ENCODE measurements at regions not wholly inside any gene's neighbourhood (a gene's known extent, or its start where the extent isn't known, plus 50 kb on each side); places are given as distances from the start of the nearest gene placed in this dataset.

DNA sequence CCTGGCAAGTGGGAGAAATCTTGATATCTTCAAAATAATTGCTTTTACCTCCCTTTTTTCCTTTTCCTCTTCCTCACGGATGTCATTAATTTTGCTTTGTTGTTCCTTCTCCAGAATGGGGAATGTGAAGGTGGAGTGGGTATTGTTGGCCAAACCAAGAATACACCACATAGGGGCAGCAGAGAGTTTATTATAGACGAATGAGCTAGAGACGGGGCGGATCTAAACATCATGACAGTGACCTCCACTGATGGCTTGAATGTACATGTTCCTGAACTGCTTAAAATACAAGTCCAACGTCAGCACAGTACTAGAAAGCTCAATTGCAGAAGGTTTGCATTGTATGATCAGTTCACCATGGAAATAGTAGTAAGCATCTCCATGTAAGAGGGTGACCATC is 122.3 kb upstream of the SNX19 start:
- Histone ChIP-seq H3K36me3 (ENCODE audit: control insufficient read depth in 1 of 2, insufficient read depth in 2 of 2, low read length in 1 of 2) (no peaks in the 10 kb centered on the region), H3K9me3 (ENCODE audit: control insufficient read depth, low read length) (no peaks in the 10 kb centered on the region), H3K4me1 (ENCODE audit: control insufficient read depth in 1 of 2, insufficient read depth in 2 of 2, low read length in 2 of 2) (no peaks in the 10 kb centered on the region), H3K27me3 (ENCODE audit: control insufficient read depth in 1 of 2, insufficient read depth in 2 of 2, low read length in 1 of 2) (no peaks in the 10 kb centered on the region), H3K4me3 (ENCODE audit: low read length in 2 of 2) (no peak overlapping the region), H3K27ac (ENCODE audit: low read depth in 1 of 2, low read length in 2 of 2) (no peak overlapping the region)
- 28 to 34% methylated on average over 5 of the region's 5 CpGs for WGBS, 2 donors
- no peak for ATAC-seq (ENCODE audit: low FRiP score)
- intact Hi-C loops (cut with DNase I): no loop called here
- no peak for DNase-seq

GRCh38 chr11:131041331-131042040 is 125.2 kb upstream of the SNX19 start:
- intact Hi-C loops (cut with DNase I): no loop called here
- no peaks in the 10 kb centered on the region for H3K27me3 ChIP-seq (ENCODE audit: control insufficient read depth in 1 of 2, insufficient read depth in 2 of 2, low read length in 1 of 2)
- DNase-seq (no peak), ATAC-seq (ENCODE audit: low FRiP score) (no peak)
- H3K36me3 ChIP-seq (ENCODE audit: control insufficient read depth in 1 of 2, insufficient read depth in 2 of 2, low read length in 1 of 2): no peaks in the 10 kb centered on the region
- no peak overlapping the region for H3K27ac ChIP-seq (ENCODE audit: low read depth in 1 of 2, low read length in 2 of 2)
- no peak overlapping the region for H3K4me3 ChIP-seq (ENCODE audit: low read length in 2 of 2)
- no peaks in the 10 kb centered on the region for H3K9me3 ChIP-seq (ENCODE audit: control insufficient read depth, low read length)
- H3K4me1 ChIP-seq (ENCODE audit: control insufficient read depth in 1 of 2, insufficient read depth in 2 of 2, low read length in 2 of 2): no peaks in the 10 kb centered on the region
- WGBS, 2 donors: 54% methylated on average over 5 of the region's 5 CpGs

DNA sequence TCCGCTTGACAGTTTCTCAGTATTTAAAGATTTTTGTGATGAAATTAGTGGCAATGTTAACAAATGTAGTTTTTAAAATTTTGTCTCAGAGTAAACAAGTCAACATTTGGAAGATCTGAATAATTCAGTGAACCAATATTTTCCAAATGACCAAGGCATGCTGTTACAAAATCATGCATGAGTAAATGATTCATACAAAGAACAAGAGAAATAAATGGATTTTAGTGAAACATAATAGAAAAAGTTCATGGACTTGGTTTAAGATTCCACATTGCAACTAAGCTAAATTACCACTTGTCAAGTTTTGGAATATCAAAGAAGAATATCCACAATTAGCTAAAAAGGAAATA is 125.7 kb upstream of the SNX19 start:
- Histone ChIP-seq H3K27me3 (ENCODE audit: control insufficient read depth in 1 of 2, insufficient read depth in 2 of 2, low read length in 1 of 2) (no peaks in the 10 kb centered on the region), H3K27ac (ENCODE audit: low read depth in 1 of 2, low read length in 2 of 2) (no peak overlapping the region), H3K4me1 (ENCODE audit: control insufficient read depth in 1 of 2, insufficient read depth in 2 of 2, low read length in 2 of 2) (no peaks in the 10 kb centered on the region), H3K36me3 (ENCODE audit: control insufficient read depth in 1 of 2, insufficient read depth in 2 of 2, low read length in 1 of 2) (no peaks in the 10 kb centered on the region), H3K9me3 (ENCODE audit: control insufficient read depth, low read length) (no peaks in the 10 kb centered on the region), H3K4me3 (ENCODE audit: low read length in 2 of 2) (no peak overlapping the region)
- no peak for DNase-seq
- intact Hi-C loops (cut with DNase I): no loop called here
- 0 to 45% methylated on average over 1 of the region's 1 CpG for WGBS, 2 donors
- ATAC-seq (ENCODE audit: low FRiP score): no peak

DNA sequence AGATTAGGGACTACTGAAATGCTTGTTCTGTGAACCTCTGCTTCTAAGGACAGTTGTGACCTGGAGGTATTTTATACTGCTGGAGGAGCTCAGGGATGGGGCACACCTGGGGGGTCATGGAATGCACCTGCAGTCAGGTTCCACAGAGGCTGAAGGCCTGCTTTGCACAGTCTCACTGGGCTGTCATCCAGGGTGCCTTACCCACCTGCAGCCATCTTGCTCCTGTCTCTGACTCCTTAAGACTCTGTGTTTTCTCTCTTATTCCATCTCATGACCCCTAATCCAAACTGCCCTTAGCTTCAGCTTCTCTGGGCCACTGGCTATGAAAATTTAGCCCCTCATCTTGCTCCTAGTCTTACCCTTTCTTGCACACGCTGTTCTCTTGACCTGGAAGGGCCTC is 127.0 kb upstream of the SNX19 start:
- H3K9me3 ChIP-seq (ENCODE audit: control insufficient read depth, low read length): no peaks in the 10 kb centered on the region
- DNase-seq: no peak
- WGBS, 2 donors: 78 to 86% methylated on average over 1 of the region's 1 CpG

GRCh38 chr11:131044851-131045250 is 128.6 kb upstream of the SNX19 start:
- Histone ChIP-seq H3K27me3 (ENCODE audit: control insufficient read depth in 1 of 2, insufficient read depth in 2 of 2, low read length in 1 of 2) (peaks cover 0 to 2% of the 10 kb centered on the region in 2 donors), H3K27ac (ENCODE audit: low read depth in 1 of 2, low read length in 2 of 2) (no peak overlapping the region), H3K9me3 (ENCODE audit: control insufficient read depth, low read length) (no peaks in the 10 kb centered on the region), H3K4me1 (ENCODE audit: control insufficient read depth in 1 of 2, insufficient read depth in 2 of 2, low read length in 2 of 2) (no peaks in the 10 kb centered on the region), H3K4me3 (ENCODE audit: low read length in 2 of 2) (no peak overlapping the region), H3K36me3 (ENCODE audit: control insufficient read depth in 1 of 2, insufficient read depth in 2 of 2, low read length in 1 of 2) (no peaks in the 10 kb centered on the region)
- ATAC-seq (ENCODE audit: low FRiP score): no peak
- DNase-seq: no peak
- WGBS, 2 donors: 76 to 81% methylated on average over 7 of the region's 7 CpGs
- intact Hi-C loops (cut with DNase I): no loop called here

More for the DNA sequence above, 127.0 kb upstream of the SNX19 start:
- H3K27ac ChIP-seq (ENCODE audit: low read depth in 1 of 2, low read length in 2 of 2): no peak overlapping the region
- H3K4me1 ChIP-seq (ENCODE audit: control insufficient read depth in 1 of 2, insufficient read depth in 2 of 2, low read length in 2 of 2): no peaks in the 10 kb centered on the region
- no peak overlapping the region for H3K4me3 ChIP-seq (ENCODE audit: low read length in 2 of 2)
- no peaks in the 10 kb centered on the region for H3K36me3 ChIP-seq (ENCODE audit: control insufficient read depth in 1 of 2, insufficient read depth in 2 of 2, low read length in 1 of 2)
- no peaks in the 10 kb centered on the region for H3K27me3 ChIP-seq (ENCODE audit: control insufficient read depth in 1 of 2, insufficient read depth in 2 of 2, low read length in 1 of 2)
- intact Hi-C loops (cut with DNase I): no loop called here
- no peak for ATAC-seq (ENCODE audit: low FRiP score)

DNA sequence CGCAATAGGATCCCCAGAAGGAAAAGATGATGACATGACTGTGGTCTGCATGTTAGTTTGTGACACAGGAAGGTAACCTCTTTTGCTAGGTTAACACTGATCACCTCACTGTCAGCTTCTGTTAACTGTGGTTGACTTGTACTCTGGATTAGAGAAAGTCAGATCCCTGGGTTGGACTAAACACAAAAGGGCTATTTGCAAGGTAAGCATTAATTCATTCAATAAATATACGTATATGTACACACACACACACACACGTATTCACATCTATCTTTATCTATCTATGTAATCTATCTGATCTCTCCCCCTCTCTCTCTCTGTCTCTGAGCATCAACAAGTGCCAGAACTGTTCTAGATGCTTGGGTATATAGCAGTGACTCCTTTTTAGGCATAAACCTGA is 136.1 kb upstream of the SNX19 start:
- ATAC-seq (ENCODE audit: low FRiP score) (no peak), DNase-seq (no peak)
- H3K27me3 ChIP-seq (ENCODE audit: control insufficient read depth in 1 of 2, insufficient read depth in 2 of 2, low read length in 1 of 2): peaks cover 0 to 4% of the 10 kb centered on the region in 2 donors
- H3K36me3 ChIP-seq (ENCODE audit: control insufficient read depth in 1 of 2, insufficient read depth in 2 of 2, low read length in 1 of 2): no peaks in the 10 kb centered on the region
- no peak overlapping the region for H3K27ac ChIP-seq (ENCODE audit: low read depth in 1 of 2, low read length in 2 of 2)
- no peaks in the 10 kb centered on the region for H3K9me3 ChIP-seq (ENCODE audit: control insufficient read depth, low read length)
- intact Hi-C loops (cut with DNase I): no loop called here
- H3K4me3 ChIP-seq (ENCODE audit: low read length in 2 of 2): no peak overlapping the region
- no peaks in the 10 kb centered on the region for H3K4me1 ChIP-seq (ENCODE audit: control insufficient read depth in 1 of 2, insufficient read depth in 2 of 2, low read length in 2 of 2)
- whole genome bisulfite sequencing, 2 donors: 79 to 85% methylated on average over 3 of the region's 3 CpGs

DNA sequence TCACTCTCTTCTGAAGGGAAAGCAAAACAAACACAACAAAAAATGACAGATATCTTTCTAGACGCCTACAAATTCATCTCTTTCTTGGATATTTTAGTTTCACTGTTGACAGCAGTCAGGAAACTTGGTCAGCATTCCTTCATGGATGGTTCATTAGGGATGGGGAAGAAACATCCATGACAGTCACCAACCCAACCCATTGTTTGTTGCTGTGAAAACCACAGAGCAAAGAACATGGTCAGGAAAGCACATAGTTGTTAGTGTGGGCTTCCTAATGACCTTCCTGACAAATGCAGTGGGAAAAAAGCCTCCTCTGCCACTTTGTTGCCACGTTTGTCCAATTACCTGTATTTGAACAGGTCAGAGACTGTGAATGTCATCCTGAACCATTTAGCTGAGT is 139.8 kb upstream of the SNX19 start:
- Histone ChIP-seq H3K4me1 (ENCODE audit: control insufficient read depth in 1 of 2, insufficient read depth in 2 of 2, low read length in 2 of 2) (no peaks in the 10 kb centered on the region), H3K9me3 (ENCODE audit: control insufficient read depth, low read length) (no peaks in the 10 kb centered on the region), H3K27me3 (ENCODE audit: control insufficient read depth in 1 of 2, insufficient read depth in 2 of 2, low read length in 1 of 2) (peaks cover 0 to 2% of the 10 kb centered on the region in 2 donors), H3K27ac (ENCODE audit: low read depth in 1 of 2, low read length in 2 of 2) (no peak overlapping the region), H3K4me3 (ENCODE audit: low read length in 2 of 2) (no peak overlapping the region), H3K36me3 (ENCODE audit: control insufficient read depth in 1 of 2, insufficient read depth in 2 of 2, low read length in 1 of 2) (no peaks in the 10 kb centered on the region)
- WGBS, 2 donors: 36 to 59% methylated on average over 2 of the region's 2 CpGs
- intact Hi-C loops (cut with DNase I): no loop called here
- ATAC-seq (ENCODE audit: low FRiP score) (no peak), DNase-seq (no peak)

DNA sequence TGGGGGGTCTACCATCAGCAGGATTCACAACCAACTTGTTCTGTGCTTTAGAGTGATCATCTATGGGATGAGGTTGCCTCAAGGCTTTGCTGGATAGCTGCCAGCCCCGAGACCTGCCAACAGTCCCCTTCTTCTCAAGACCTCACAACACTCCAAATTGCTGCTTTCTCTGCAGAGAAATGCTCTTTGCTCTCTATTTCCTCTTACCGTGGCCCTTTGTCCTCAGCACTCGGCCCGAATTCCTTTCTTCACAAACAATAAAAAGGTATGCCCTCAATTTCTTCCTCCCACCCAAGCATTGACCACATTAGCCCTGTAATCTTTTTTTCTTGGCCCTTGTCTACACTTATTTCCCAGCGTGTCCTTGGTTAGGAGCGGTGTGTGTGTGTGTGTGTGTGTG is 147.4 kb upstream of the SNX19 start:
- DNase-seq (no peak), ATAC-seq (ENCODE audit: low FRiP score) (no peak)
- intact Hi-C loops (cut with DNase I): loop anchor here in 1 of 2 donors (10.0 kb wide), 1 partner anchor 611 kb away; no protein-coding TSS in a partner anchor
- H3K27me3 ChIP-seq (ENCODE audit: control insufficient read depth in 1 of 2, insufficient read depth in 2 of 2, low read length in 1 of 2): no peaks in the 10 kb centered on the region
- H3K36me3 ChIP-seq (ENCODE audit: control insufficient read depth in 1 of 2, insufficient read depth in 2 of 2, low read length in 1 of 2): no peaks in the 10 kb centered on the region
- H3K27ac ChIP-seq (ENCODE audit: low read depth in 1 of 2, low read length in 2 of 2): no peak overlapping the region
- no peaks in the 10 kb centered on the region for H3K9me3 ChIP-seq (ENCODE audit: control insufficient read depth, low read length)
- H3K4me3 ChIP-seq (ENCODE audit: low read length in 2 of 2): no peak overlapping the region
- 72 to 74% methylated on average over 5 to 6 of the region's 6 CpGs for WGBS, 2 donors
- H3K4me1 ChIP-seq (ENCODE audit: control insufficient read depth in 1 of 2, insufficient read depth in 2 of 2, low read length in 2 of 2): no peaks in the 10 kb centered on the region

- DNase-seq (peak in 1 of 2 donors; percentile 78), ATAC-seq (ENCODE audit: low FRiP score) (no peak)
- 27 to 30% methylated on average over 12 of the region's 12 CpGs for WGBS, 2 donors
- Histone ChIP-seq H3K27me3 (ENCODE audit: control insufficient read depth in 1 of 2, insufficient read depth in 2 of 2, low read length in 1 of 2) (no peaks in the 10 kb centered on the region), H3K27ac (ENCODE audit: low read depth in 1 of 2, low read length in 2 of 2) (no peak overlapping the region), H3K9me3 (ENCODE audit: control insufficient read depth, low read length) (no peaks in the 10 kb centered on the region), H3K36me3 (ENCODE audit: control insufficient read depth in 1 of 2, insufficient read depth in 2 of 2, low read length in 1 of 2) (no peaks in the 10 kb centered on the region), H3K4me3 (ENCODE audit: low read length in 2 of 2) (no peak overlapping the region), H3K4me1 (ENCODE audit: control insufficient read depth in 1 of 2, insufficient read depth in 2 of 2, low read length in 2 of 2) (no peaks in the 10 kb centered on the region)
- intact Hi-C loops (cut with DNase I): loop anchor here in 1 of 2 donors (10.0 kb wide), 1 partner anchor 610 kb away; no protein-coding TSS in a partner anchor
Measured at GRCh38 chr11:131064373-131064991, 148.2 kb upstream of the SNX19 start.
